Glutamatergic neuron (in vitro differentiated cells): ENCODE measurements at regions not wholly inside any gene's neighbourhood (a gene's known extent, or its start where the extent isn't known, plus 50 kb on each side); places are given as distances from the start of the nearest gene placed in this dataset.
"Not testable (repeated sequence)": the region's sequence is repeated elsewhere in the genome, so short reads cannot be mapped to it uniquely, and the experiment has no call there.

ENCODE experiments used
- DNase-seq: peaks from one replicate; pipeline ENCODE4 v3.0.0; 2022
- H3K27ac Mint-ChIP-seq: one replicate; pipeline ENCODE4 v1.8.0; 2020; ENCODE audit warnings: mild to moderate bottlenecking, mixed read lengths, inconsistent platforms; ENCODE audit not compliant: unreplicated experiment
- H3K27me3 Mint-ChIP-seq: one replicate; pipeline ENCODE4 v1.8.0; 2020; ENCODE audit warnings: mild to moderate bottlenecking, moderate library complexity, mixed read lengths, inconsistent platforms; ENCODE audit not compliant: unreplicated experiment
- H3K36me3 Mint-ChIP-seq: one replicate; pipeline ENCODE4 v1.8.0; 2020; ENCODE audit warnings: mild to moderate bottlenecking, mixed read lengths, inconsistent platforms; ENCODE audit not compliant: unreplicated experiment
- H3K4me1 Mint-ChIP-seq: one replicate; pipeline ENCODE4 v1.8.0; 2020; ENCODE audit warnings: mild to moderate bottlenecking, low read depth, mixed read lengths, inconsistent platforms; ENCODE audit not compliant: unreplicated experiment
- H3K4me3 Mint-ChIP-seq: one replicate; pipeline ENCODE4 v1.8.0; 2020; ENCODE audit warnings: mild to moderate bottlenecking, mixed read lengths, inconsistent platforms; ENCODE audit not compliant: unreplicated experiment
- H3K9me3 Mint-ChIP-seq: one replicate; pipeline ENCODE4 v1.8.0; 2020; ENCODE audit warnings: mild to moderate bottlenecking, moderate library complexity, mixed read lengths, inconsistent platforms; ENCODE audit not compliant: unreplicated experiment
- CTCF ChIP-seq: fragments of 200-600 bp; sonication (generic); IDR thresholded peaks from one replicate; pipeline ENCODE4 v1.5.0; 2021; ENCODE audit not compliant: partially characterized antibody, unreplicated experiment

- no peaks in the 10 kb centered on the region for H3K4me1 Mint-ChIP-seq
- peaks cover 4% of the 10 kb centered on the region for H3K36me3 Mint-ChIP-seq
- no peak for DNase-seq
- no peak overlapping the region for H3K27ac Mint-ChIP-seq
- no peak overlapping the region for H3K4me3 Mint-ChIP-seq
- no peaks in the 10 kb centered on the region for H3K9me3 Mint-ChIP-seq
- H3K27me3 Mint-ChIP-seq: peaks cover 2% of the 10 kb centered on the region
- TF ChIP-seq CTCF: no peak
These were observed 145.7 kb upstream of the RREB1 start for GRCh38 chr6:6962086-6962485.

GRCh38 chr6:6962699-6963098 is 145.1 kb upstream of the RREB1 start:
- DNase-seq: no peak
- no peak overlapping the region for H3K27ac Mint-ChIP-seq
- H3K27me3 Mint-ChIP-seq: peaks cover 2% of the 10 kb centered on the region
- no peaks in the 10 kb centered on the region for H3K9me3 Mint-ChIP-seq
- H3K4me3 Mint-ChIP-seq: no peak overlapping the region
- H3K36me3 Mint-ChIP-seq: peaks cover 4% of the 10 kb centered on the region
- TF ChIP-seq CTCF: no peak
- H3K4me1 Mint-ChIP-seq: no peaks in the 10 kb centered on the region

- not testable (repeated sequence) for H3K27ac Mint-ChIP-seq, DNase-seq, H3K27me3 Mint-ChIP-seq, H3K9me3 Mint-ChIP-seq, H3K4me1 Mint-ChIP-seq, H3K36me3 Mint-ChIP-seq, H3K4me3 Mint-ChIP-seq
These were observed 144.4 kb upstream of the RREB1 start for GRCh38 chr6:6963390-6963789.

GRCh38 chr6:6964675-6965074 is 143.1 kb upstream of the RREB1 start:
- Mint-ChIP-seq H3K4me1 (no peaks in the 10 kb centered on the region), H3K36me3 (peaks cover 4% of the 10 kb centered on the region), H3K27ac (no peak overlapping the region), H3K9me3 (peaks cover under 1% of the 10 kb centered on the region), H3K4me3 (no peak overlapping the region), H3K27me3 (no peaks in the 10 kb centered on the region)
- TF ChIP-seq CTCF: no peak
- DNase-seq: no peak

- no peak overlapping the region for H3K4me3 Mint-ChIP-seq
- peaks cover 1% of the 10 kb centered on the region for H3K9me3 Mint-ChIP-seq
- H3K36me3 Mint-ChIP-seq: no peaks in the 10 kb centered on the region
- H3K4me1 Mint-ChIP-seq: no peaks in the 10 kb centered on the region
- no peak overlapping the region for H3K27ac Mint-ChIP-seq
- no peak for TF ChIP-seq CTCF
- no peak for DNase-seq
- H3K27me3 Mint-ChIP-seq: no peaks in the 10 kb centered on the region
These were observed 141.6 kb upstream of the RREB1 start for GRCh38 chr6:6966127-6966526.

GRCh38 chr6:6966569-6966968 is 141.2 kb upstream of the RREB1 start:
- no peak for DNase-seq
- Mint-ChIP-seq H3K4me3 (no peak overlapping the region), H3K4me1 (no peaks in the 10 kb centered on the region), H3K9me3 (peaks cover 1% of the 10 kb centered on the region), H3K27ac (no peak overlapping the region), H3K36me3 (no peaks in the 10 kb centered on the region), H3K27me3 (no peaks in the 10 kb centered on the region)
- no peak for TF ChIP-seq CTCF
